ENCODE measurements at regions not wholly inside any gene's neighbourhood (a gene's known extent, or its start where the extent isn't known, plus 50 kb on each side); places are given as distances from the start of the nearest gene placed in this dataset.

DNA sequence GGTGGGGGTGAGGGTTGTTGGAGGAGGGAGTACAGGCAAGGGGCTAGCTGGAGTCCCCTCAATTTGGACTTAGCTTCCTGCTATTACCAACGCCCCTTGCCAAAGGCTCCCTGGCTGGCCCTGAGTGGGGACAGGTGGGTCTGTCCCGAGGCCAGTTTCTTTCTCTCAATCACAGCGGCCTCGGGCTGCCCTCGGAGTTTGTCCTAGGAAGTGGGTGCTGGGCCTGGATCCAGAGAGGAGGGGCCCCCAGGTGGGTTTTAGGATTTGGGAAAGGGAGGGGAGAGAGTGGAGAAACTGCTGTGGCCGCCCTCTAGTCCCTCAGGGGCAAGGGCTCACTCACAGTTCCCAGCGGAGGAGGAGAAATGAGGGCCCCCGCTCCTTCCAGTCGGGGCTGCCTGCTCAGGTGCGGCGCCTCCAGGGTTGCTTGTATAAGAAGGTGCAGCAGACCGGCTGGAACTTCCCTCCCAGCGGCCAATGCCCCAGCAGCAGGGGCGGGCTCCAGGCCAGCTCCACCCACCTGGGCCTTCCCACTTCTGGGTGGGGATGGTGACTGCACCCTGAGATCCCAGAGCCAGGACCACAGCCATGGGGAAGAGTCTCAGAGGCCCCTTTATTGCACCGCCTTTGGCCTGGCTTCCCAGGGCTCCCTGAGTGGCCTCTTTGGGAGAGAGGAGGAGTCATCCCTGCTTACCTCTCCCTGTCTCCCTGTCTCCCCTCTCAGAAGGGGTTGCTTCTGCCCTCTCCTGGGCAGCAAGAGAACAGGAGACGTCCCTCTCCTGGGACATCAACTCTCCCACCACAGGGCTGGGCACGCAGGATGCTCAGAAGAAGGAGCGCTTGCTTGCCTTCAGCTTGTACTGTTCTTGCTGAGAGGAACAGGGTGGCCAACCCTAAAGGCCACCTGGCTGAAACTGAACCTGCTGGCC, 112.0 kb upstream of the SMURF2 start (continued):
- no peak for TF ChIP-seq PCBP2 (optimal IDR thresholded peaks at IDR 0.05; ENCODE audit: low read depth, low read length, poor library complexity, severe bottlenecking)
- TF ChIP-seq, protein P1, sequence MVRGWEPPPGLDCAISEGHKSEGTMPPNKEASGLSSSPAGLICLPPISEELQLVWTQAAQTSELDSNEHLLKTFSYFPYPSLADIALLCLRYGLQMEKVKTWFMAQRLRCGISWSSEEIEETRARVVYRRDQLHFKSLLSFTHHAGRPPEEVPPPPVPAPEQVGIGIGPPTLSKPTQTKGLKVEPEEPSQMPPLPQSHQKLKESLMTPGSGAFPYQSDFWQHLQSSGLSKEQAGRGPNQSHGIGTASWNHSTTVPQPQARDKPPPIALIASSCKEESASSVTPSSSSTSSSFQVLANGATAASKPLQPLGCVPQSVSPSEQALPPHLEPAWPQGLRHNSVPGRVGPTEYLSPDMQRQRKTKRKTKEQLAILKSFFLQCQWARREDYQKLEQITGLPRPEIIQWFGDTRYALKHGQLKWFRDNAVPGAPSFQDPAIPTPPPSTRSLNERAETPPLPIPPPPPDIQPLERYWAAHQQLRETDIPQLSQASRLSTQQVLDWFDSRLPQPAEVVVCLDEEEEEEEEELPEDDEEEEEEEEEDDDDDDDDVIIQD (CRISPR knock-in tag; IDR thresholded peaks at IDR 0.05; ENCODE audit: low read depth) = no peak
- peak; percentile 82 for TF ChIP-seq RBM39 (IDR thresholded peaks at IDR 0.05; ENCODE audit: low read depth, low read length, poor library complexity, severe bottlenecking)
- TF ChIP-seq POLR2A (IDR thresholded peaks at IDR 0.05; ENCODE audit: insufficient read depth in 1 of 2, low read depth in 2 of 2, low read length in 2 of 2) = peak; percentile 71 to 92; a peak in 3 of 4 replicates
- TF ChIP-seq ZNF564 (CRISPR knock-in tag; IDR thresholded peaks at IDR 0.05) = 0 out of 2 replicates have a peak, but pooled peaks have one; percentile 47
- TF ChIP-seq PPARG (CRISPR knock-in tag; conservative IDR thresholded peaks at IDR 0.05) = no peak
- TF ChIP-seq, protein P2, sequence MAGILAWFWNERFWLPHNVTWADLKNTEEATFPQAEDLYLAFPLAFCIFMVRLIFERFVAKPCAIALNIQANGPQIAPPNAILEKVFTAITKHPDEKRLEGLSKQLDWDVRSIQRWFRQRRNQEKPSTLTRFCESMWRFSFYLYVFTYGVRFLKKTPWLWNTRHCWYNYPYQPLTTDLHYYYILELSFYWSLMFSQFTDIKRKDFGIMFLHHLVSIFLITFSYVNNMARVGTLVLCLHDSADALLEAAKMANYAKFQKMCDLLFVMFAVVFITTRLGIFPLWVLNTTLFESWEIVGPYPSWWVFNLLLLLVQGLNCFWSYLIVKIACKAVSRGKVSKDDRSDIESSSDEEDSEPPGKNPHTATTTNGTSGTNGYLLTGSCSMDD (CRISPR knock-in tag; IDR thresholded peaks at IDR 0.05) = no peak
- no peak for TF ChIP-seq ONECUT2 (CRISPR knock-in tag; IDR thresholded peaks at IDR 0.05)
- TF ChIP-seq YEATS4 (CRISPR knock-in tag; IDR thresholded peaks at IDR 0.05; ENCODE audit: borderline replicate concordance) = peak; percentile 51; the same call in 1 of the 2 replicates
- TF ChIP-seq, protein P3, sequence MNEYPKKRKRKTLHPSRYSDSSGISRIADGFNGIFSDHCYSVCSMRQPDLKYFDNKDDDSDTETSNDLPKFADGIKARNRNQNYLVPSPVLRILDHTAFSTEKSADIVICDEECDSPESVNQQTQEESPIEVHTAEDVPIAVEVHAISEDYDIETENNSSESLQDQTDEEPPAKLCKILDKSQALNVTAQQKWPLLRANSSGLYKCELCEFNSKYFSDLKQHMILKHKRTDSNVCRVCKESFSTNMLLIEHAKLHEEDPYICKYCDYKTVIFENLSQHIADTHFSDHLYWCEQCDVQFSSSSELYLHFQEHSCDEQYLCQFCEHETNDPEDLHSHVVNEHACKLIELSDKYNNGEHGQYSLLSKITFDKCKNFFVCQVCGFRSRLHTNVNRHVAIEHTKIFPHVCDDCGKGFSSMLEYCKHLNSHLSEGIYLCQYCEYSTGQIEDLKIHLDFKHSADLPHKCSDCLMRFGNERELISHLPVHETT (CRISPR knock-in tag; conservative IDR thresholded peaks at IDR 0.05) = peak; percentile 42; the same call in 1 of the 2 replicates
- TF ChIP-seq, protein P4, sequence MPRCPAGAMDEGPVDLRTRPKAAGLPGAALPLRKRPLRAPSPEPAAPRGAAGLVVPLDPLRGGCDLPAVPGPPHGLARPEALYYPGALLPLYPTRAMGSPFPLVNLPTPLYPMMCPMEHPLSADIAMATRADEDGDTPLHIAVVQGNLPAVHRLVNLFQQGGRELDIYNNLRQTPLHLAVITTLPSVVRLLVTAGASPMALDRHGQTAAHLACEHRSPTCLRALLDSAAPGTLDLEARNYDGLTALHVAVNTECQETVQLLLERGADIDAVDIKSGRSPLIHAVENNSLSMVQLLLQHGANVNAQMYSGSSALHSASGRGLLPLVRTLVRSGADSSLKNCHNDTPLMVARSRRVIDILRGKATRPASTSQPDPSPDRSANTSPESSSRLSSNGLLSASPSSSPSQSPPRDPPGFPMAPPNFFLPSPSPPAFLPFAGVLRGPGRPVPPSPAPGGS (CRISPR knock-in tag; IDR thresholded peaks at IDR 0.05) = peak; percentile 85
- TF ChIP-seq, protein P5, sequence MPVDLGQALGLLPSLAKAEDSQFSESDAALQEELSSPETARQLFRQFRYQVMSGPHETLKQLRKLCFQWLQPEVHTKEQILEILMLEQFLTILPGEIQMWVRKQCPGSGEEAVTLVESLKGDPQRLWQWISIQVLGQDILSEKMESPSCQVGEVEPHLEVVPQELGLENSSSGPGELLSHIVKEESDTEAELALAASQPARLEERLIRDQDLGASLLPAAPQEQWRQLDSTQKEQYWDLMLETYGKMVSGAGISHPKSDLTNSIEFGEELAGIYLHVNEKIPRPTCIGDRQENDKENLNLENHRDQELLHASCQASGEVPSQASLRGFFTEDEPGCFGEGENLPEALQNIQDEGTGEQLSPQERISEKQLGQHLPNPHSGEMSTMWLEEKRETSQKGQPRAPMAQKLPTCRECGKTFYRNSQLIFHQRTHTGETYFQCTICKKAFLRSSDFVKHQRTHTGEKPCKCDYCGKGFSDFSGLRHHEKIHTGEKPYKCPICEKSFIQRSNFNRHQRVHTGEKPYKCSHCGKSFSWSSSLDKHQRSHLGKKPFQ (CRISPR knock-in tag; IDR thresholded peaks at IDR 0.05; ENCODE audit: insufficient replicate concordance) = no peak
- TF ChIP-seq, protein P6, sequence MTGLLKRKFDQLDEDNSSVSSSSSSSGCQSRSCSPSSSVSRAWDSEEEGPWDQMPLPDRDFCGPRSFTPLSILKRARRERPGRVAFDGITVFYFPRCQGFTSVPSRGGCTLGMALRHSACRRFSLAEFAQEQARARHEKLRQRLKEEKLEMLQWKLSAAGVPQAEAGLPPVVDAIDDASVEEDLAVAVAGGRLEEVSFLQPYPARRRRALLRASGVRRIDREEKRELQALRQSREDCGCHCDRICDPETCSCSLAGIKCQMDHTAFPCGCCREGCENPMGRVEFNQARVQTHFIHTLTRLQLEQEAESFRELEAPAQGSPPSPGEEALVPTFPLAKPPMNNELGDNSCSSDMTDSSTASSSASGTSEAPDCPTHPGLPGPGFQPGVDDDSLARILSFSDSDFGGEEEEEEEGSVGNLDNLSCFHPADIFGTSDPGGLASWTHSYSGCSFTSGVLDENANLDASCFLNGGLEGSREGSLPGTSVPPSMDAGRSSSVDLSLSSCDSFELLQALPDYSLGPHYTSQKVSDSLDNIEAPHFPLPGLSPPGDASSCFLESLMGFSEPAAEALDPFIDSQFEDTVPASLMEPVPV (CRISPR knock-in tag; IDR thresholded peaks at IDR 0.05) = no peak
- TF ChIP-seq ZFYVE20 (CRISPR knock-in tag; IDR thresholded peaks at IDR 0.05; ENCODE audit: borderline replicate concordance, low read depth) = no peak
- TF ChIP-seq, protein P7, sequence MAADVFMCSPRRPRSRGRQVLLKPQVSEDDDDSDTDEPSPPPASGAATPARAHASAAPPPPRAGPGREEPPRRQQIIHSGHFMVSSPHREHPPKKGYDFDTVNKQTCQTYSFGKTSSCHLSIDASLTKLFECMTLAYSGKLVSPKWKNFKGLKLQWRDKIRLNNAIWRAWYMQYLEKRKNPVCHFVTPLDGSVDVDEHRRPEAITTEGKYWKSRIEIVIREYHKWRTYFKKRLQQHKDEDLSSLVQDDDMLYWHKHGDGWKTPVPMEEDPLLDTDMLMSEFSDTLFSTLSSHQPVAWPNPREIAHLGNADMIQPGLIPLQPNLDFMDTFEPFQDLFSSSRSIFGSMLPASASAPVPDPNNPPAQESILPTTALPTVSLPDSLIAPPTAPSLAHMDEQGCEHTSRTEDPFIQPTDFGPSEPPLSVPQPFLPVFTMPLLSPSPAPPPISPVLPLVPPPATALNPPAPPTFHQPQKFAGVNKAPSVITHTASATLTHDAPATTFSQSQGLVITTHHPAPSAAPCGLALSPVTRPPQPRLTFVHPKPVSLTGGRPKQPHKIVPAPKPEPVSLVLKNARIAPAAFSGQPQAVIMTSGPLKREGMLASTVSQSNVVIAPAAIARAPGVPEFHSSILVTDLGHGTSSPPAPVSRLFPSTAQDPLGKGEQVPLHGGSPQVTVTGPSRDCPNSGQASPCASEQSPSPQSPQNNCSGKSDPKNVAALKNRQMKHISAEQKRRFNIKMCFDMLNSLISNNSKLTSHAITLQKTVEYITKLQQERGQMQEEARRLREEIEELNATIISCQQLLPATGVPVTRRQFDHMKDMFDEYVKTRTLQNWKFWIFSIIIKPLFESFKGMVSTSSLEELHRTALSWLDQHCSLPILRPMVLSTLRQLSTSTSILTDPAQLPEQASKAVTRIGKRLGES (CRISPR knock-in tag; IDR thresholded peaks at IDR 0.05; ENCODE audit: borderline replicate concordance) = no peak
- TF ChIP-seq TP53 (CRISPR knock-in tag; conservative IDR thresholded peaks at IDR 0.05) = no peak

Measured in HepG2 (cell line).